PC-3 (cell line): ENCODE measurements at regions not wholly inside any gene's neighbourhood (a gene's known extent, or its start where the extent isn't known, plus 50 kb on each side); places are given as distances from the start of the nearest gene placed in this dataset.

Source experiments
- ATAC-seq: fragments of 200-7000 bp; cut with Tn5 transposase; 2 replicates; pipeline ENCODE4 v1.9.1; 2020; ENCODE audit warnings: mild to moderate bottlenecking, moderate library complexity
- BruUV-seq: library from RNA; stranded (reverse); fragments of 400-500 nt; replicated peaks from 2 replicates; lab custom pipeline; 2021; lab: Mats Ljungman, UMichigan
- CTCF ChIA-PET: fragments of 300-600 bp; sonication (Branson Sonifier 250); formaldehyde crosslinking; loops from one replicate; lab custom pipeline; 2022; ENCODE audit warnings: antibody characterized with exemption; lab: Charles Lee
- POLR2A ChIA-PET: fragments of 300-600 bp; sonication (Branson Sonifier 250); formaldehyde crosslinking; loops from one replicate; lab custom pipeline; 2022; ENCODE audit warnings: antibody characterized with exemption; ENCODE audit not compliant: unreplicated experiment; lab: Charles Lee
- DNase-seq: peaks from one replicate; pipeline ENCODE4 v3.0.0-alpha.2; 2015
- H2AFZ ChIP-seq: fragments of 300-600 bp; sonication (generic); 2 replicates; pipeline ENCODE4 v1.6.0; 2016; ENCODE audit warnings: antibody characterized with exemption, low read length
- H3F3A ChIP-seq: fragments of 300-600 bp; sonication (generic); one replicate; pipeline ENCODE4 v1.6.0; 2017; ENCODE audit warnings: antibody characterized with exemption, low read length, control low read depth, mild to moderate bottlenecking; ENCODE audit not compliant: unreplicated experiment
- H3K27ac ChIP-seq: fragments of 300-600 bp; sonication (generic); 2 replicates; pipeline ENCODE4 v1.5.1; 2016; ENCODE audit warnings: mild to moderate bottlenecking, low read length
- H3K27me3 ChIP-seq: fragments of 300-600 bp; sonication (generic); 2 replicates; pipeline ENCODE4 v1.6.1; 2016; ENCODE audit warnings: low read length, mixed read lengths
- H3K36me3 ChIP-seq: fragments of 300-600 bp; sonication (generic); 2 replicates; pipeline ENCODE4 v1.6.1; 2016; ENCODE audit warnings: low read depth, mixed run types, low read length, mixed read lengths
- H3K4me1 ChIP-seq: fragments of 300-600 bp; sonication (generic); 2 replicates; pipeline ENCODE4 v1.5.1; 2016; ENCODE audit warnings: low read length; ENCODE audit not compliant: insufficient read depth
- H3K4me2 ChIP-seq: fragments of 300-600 bp; sonication (generic); 2 replicates; pipeline ENCODE4 v1.6.0; 2016; ENCODE audit warnings: low read length
- H3K4me3 ChIP-seq: fragments of 300-600 bp; sonication (generic); 2 replicates; pipeline ENCODE4 v1.5.1; 2016; ENCODE audit warnings: mild to moderate bottlenecking, low read length, mixed read lengths
- H3K79me2 ChIP-seq: fragments of 300-600 bp; sonication (generic); 2 replicates; pipeline ENCODE4 v1.6.1; 2017; ENCODE audit warnings: low read length, mixed read lengths
- H3K9ac ChIP-seq: fragments of 300-600 bp; sonication (generic); 2 replicates; pipeline ENCODE4 v1.6.0; 2016; ENCODE audit warnings: mild to moderate bottlenecking, low read length
- H3K9me2 ChIP-seq: fragments of 300-600 bp; sonication (generic); replicated peaks from 2 replicates; pipeline ENCODE4 v1.6.1; 2016; ENCODE audit warnings: mixed run types, low read length, mixed read lengths
- H3K9me3 ChIP-seq: fragments of 300-600 bp; sonication (generic); 2 replicates; pipeline ENCODE4 v1.6.1; 2016; ENCODE audit warnings: low read length, mixed read lengths
- H4K20me1 ChIP-seq: fragments of 300-600 bp; sonication (generic); 2 replicates; pipeline ENCODE4 v1.6.1; 2016; ENCODE audit warnings: low read length, mixed read lengths
- CTCF ChIP-seq: fragments of 300-600 bp; sonication (generic); conservative IDR thresholded peaks from 2 replicates; pipeline ENCODE4 v1.5.1; 2017; ENCODE audit warnings: antibody characterized with exemption, low read depth, mild to moderate bottlenecking, low read length
- EZH2 ChIP-seq: fragments of 300-600 bp; sonication (generic); IDR thresholded peaks from one replicate; pipeline ENCODE4 v1.6.1; 2017; ENCODE audit warnings: antibody characterized with exemption, mild to moderate bottlenecking, low read length; ENCODE audit not compliant: unreplicated experiment
- EZH2phosphoT487 ChIP-seq: fragments of 300-600 bp; sonication (generic); IDR thresholded peaks from 2 replicates; pipeline ENCODE4 v1.6.1; 2018; ENCODE audit warnings: mild to moderate bottlenecking, antibody characterized with exemption, low read length, borderline replicate concordance
- intact Hi-C: fragments of 100-400 bp; cut with micrococcal nuclease; formaldehyde crosslinking; loops from 2 replicates; pipeline ENCODE4 v1.9.0; 2023

- TF ChIP-seq CTCF (no peak), EZH2 (no peak), EZH2phosphoT487 (no peak)
- POLR2A ChIA-PET, result no interaction called here
- no peaks in the 10 kb centered on the region for H4K20me1 ChIP-seq
- ATAC-seq, result no peak
- no peaks in the 10 kb centered on the region for H3K79me2 ChIP-seq
- H3K27me3 ChIP-seq, result no peaks in the 10 kb centered on the region
- CTCF ChIA-PET, result no interaction called here
- no peak overlapping the region for H3K9ac ChIP-seq
- H2AFZ ChIP-seq, result no peak overlapping the region
- no peak overlapping the region for H3K4me2 ChIP-seq
- H3K4me1 ChIP-seq, result no peaks in the 10 kb centered on the region
- H3K9me3 ChIP-seq, result no peaks in the 10 kb centered on the region
- H3K36me3 ChIP-seq, result no peaks in the 10 kb centered on the region
- no peaks in the 10 kb centered on the region for H3F3A ChIP-seq
- H3K9me2 ChIP-seq, result no peaks in the 10 kb centered on the region
- no peak overlapping the region for H3K4me3 ChIP-seq
- BruUV-seq, result no TSS peak
- H3K27ac ChIP-seq, result no peak overlapping the region
- no peak for DNase-seq
- intact Hi-C loops, result no loop called here
These were observed 142.8 kb downstream of the CYP26A1 start for GRCh38 chr10:93216341-93216985.

GRCh38 chr10:93218386-93218785 lies 144.7 kb downstream of the CYP26A1 start:
- intact Hi-C loops, result no loop called here
- DNase-seq, result no peak
- no peak overlapping the region for H3K4me2 ChIP-seq
- no peak overlapping the region for H2AFZ ChIP-seq
- no peak overlapping the region for H3K9ac ChIP-seq
- H3K9me3 ChIP-seq, result no peaks in the 10 kb centered on the region
- no peaks in the 10 kb centered on the region for H3F3A ChIP-seq
- H3K79me2 ChIP-seq, result no peaks in the 10 kb centered on the region
- no peaks in the 10 kb centered on the region for H3K27me3 ChIP-seq
- H3K4me3 ChIP-seq, result no peak overlapping the region
- no peaks in the 10 kb centered on the region for H3K36me3 ChIP-seq
- TF ChIP-seq EZH2 (no peak), EZH2phosphoT487 (no peak), CTCF (no peak)
- no peak for ATAC-seq
- POLR2A ChIA-PET, result no interaction called here
- no peak overlapping the region for H3K27ac ChIP-seq
- H4K20me1 ChIP-seq, result no peaks in the 10 kb centered on the region
- BruUV-seq, result no TSS peak
- CTCF ChIA-PET, result no interaction called here
- no peaks in the 10 kb centered on the region for H3K4me1 ChIP-seq
- no peaks in the 10 kb centered on the region for H3K9me2 ChIP-seq

- Histone ChIP-seq H2AFZ (no peak overlapping the region), H3K4me1 (no peaks in the 10 kb centered on the region), H3K9me2 (no peaks in the 10 kb centered on the region), H3F3A (no peaks in the 10 kb centered on the region), H3K4me3 (no peak overlapping the region), H3K79me2 (no peaks in the 10 kb centered on the region), H3K27me3 (no peaks in the 10 kb centered on the region), H3K4me2 (no peak overlapping the region), H4K20me1 (no peaks in the 10 kb centered on the region), H3K36me3 (no peaks in the 10 kb centered on the region), H3K9me3 (no peaks in the 10 kb centered on the region), H3K27ac (no peak overlapping the region), H3K9ac (no peak overlapping the region)
- intact Hi-C loops, result no loop called here
- DNase-seq (no peak), ATAC-seq (no peak)
- TF ChIP-seq EZH2phosphoT487, result no peak
- TF ChIP-seq CTCF, result no peak
- no peak for TF ChIP-seq EZH2
- BruUV-seq, result no TSS peak
- POLR2A ChIA-PET, result no interaction called here
- CTCF ChIA-PET, result no interaction called here
These were observed 145.7 kb downstream of the CYP26A1 start for GRCh38 chr10:93219347-93219746.
